CD14-positive monocyte (primary cell): ENCODE measurements at regions not wholly inside any gene's neighbourhood (a gene's known extent, or its start where the extent isn't known, plus 50 kb on each side); places are given as distances from the start of the nearest gene placed in this dataset.

Source experiments
- DNase-seq, 3 donors: peaks; one replicate each; pipeline ENCODE4 v3.0.0-alpha.2; 2011 to 2022
- H2AFZ ChIP-seq: 2 replicates; pipeline ENCODE4 v1.6.0; 2012; ENCODE audit warnings: mild to moderate bottlenecking, low read depth, low read length, inconsistent platforms; ENCODE audit not compliant: insufficient read depth, poor library complexity, severe bottlenecking
- H3K27ac ChIP-seq, 2 donors: 1 replicate in 1 of 2; 2 replicates in 1 of 2; pipeline ENCODE4 v1.5.1; 2012 to 2013; ENCODE audit warnings: low read length in 2 of 2, control low read depth in 1 of 2, inconsistent platforms in 1 of 2, low read depth in 1 of 2, mild to moderate bottlenecking in 1 of 2
- H3K27me3 ChIP-seq, 2 donors: one replicate each; pipeline versions ENCODE4 v1.6.0 to v1.6.1; 2011 to 2013; ENCODE audit warnings: low read length in 2 of 2; ENCODE audit not compliant: control insufficient read depth in 2 of 2, insufficient read depth in 2 of 2
- H3K36me3 ChIP-seq, 2 donors: replicated peaks in 1 of 2; 1 replicate in 1 of 2; 2 replicates in 1 of 2; pipeline versions ENCODE4 v1.5.1 to v1.6.1; 2012 to 2013; ENCODE audit warnings: low read length in 2 of 2, control low read depth in 1 of 2, inconsistent platforms in 1 of 2, mild to moderate bottlenecking in 1 of 2; ENCODE audit not compliant: insufficient read depth in 2 of 2, control insufficient read depth in 1 of 2
- H3K4me1 ChIP-seq, 2 donors: 1 replicate in 1 of 2; 2 replicates in 1 of 2; pipeline versions ENCODE4 v1.5.1 to v1.6.1; 2012 to 2013; ENCODE audit warnings: low read length in 2 of 2, control low read depth in 1 of 2, inconsistent platforms in 1 of 2, mild to moderate bottlenecking in 1 of 2, moderate library complexity in 1 of 2; ENCODE audit not compliant: insufficient read depth in 2 of 2, control insufficient read depth in 1 of 2
- H3K4me2 ChIP-seq: replicated peaks from 2 replicates; pipeline ENCODE3; 2012; ENCODE audit warnings: low read length, moderate library complexity, mild to moderate bottlenecking; ENCODE audit not compliant: poor library complexity, severe bottlenecking; ENCODE audit errors: extremely low read depth
- H3K4me3 ChIP-seq, 3 experiments: fragments of 200-600 bp in 1 of 3; sonication (generic) in 1 of 3; replicated peaks in 1 of 3; 1 replicate in 2 of 3; 2 replicates in 1 of 3; pipeline ENCODE4 v1.5.1; 2011 to 2013; ENCODE audit warnings: low read length in 3 of 3, mild to moderate bottlenecking in 3 of 3, control low read depth in 2 of 3, low read depth in 2 of 3, inconsistent platforms in 1 of 3, moderate library complexity in 1 of 3
- H3K79me2 ChIP-seq: 2 replicates; pipeline ENCODE4 v1.6.0; 2012; ENCODE audit warnings: mild to moderate bottlenecking, control low read depth, inconsistent platforms, low read length, moderate library complexity; ENCODE audit not compliant: insufficient read depth
- H3K9ac ChIP-seq: 2 replicates; pipeline ENCODE4 v1.6.0; 2017; ENCODE audit warnings: low read length, mild to moderate bottlenecking; ENCODE audit not compliant: insufficient read depth, poor library complexity, severe bottlenecking
- H3K9me3 ChIP-seq, 2 donors: replicated peaks in 1 of 2; 1 replicate in 1 of 2; 2 replicates in 1 of 2; pipeline versions ENCODE4 v1.5.1 to v1.6.1; 2012 to 2013; ENCODE audit warnings: low read length in 2 of 2, control low read depth in 1 of 2; ENCODE audit not compliant: control insufficient read depth in 1 of 2, insufficient read depth in 1 of 2
- H4K20me1 ChIP-seq: 2 replicates; pipeline ENCODE4 v1.6.0; 2012; ENCODE audit warnings: mild to moderate bottlenecking, low read length, control low read depth, moderate library complexity; ENCODE audit not compliant: insufficient read depth
- H3K27ac Mint-ChIP-seq, 7 donors: one replicate each; pipeline ENCODE4 v1.8.0; 2020; ENCODE audit warnings: mild to moderate bottlenecking in 7 of 7, mixed read lengths in 7 of 7, moderate library complexity in 6 of 7, inconsistent platforms in 2 of 7
- H3K27me3 Mint-ChIP-seq, 3 donors: one replicate each; pipeline ENCODE4 v1.8.0; 2021 to 2022; ENCODE audit warnings: low read depth in 3 of 3, mild to moderate bottlenecking in 3 of 3, mixed read lengths in 3 of 3, moderate library complexity in 3 of 3, inconsistent platforms in 1 of 3
- H3K36me3 Mint-ChIP-seq, 2 donors: one replicate each; pipeline ENCODE4 v1.8.0; 2020; ENCODE audit warnings: mixed read lengths in 2 of 2, inconsistent platforms in 1 of 2, mild to moderate bottlenecking in 1 of 2
- H3K4me1 Mint-ChIP-seq: one replicate; pipeline ENCODE4 v1.8.0; 2020; ENCODE audit warnings: mild to moderate bottlenecking, mixed read lengths
- H3K4me3 Mint-ChIP-seq, 2 donors: one replicate each; pipeline ENCODE4 v1.8.0; 2020; ENCODE audit warnings: mild to moderate bottlenecking in 2 of 2, mixed read lengths in 2 of 2, moderate library complexity in 1 of 2
- H3K9me3 Mint-ChIP-seq, 7 donors: one replicate each; pipeline ENCODE4 v1.8.0; 2020 to 2022; ENCODE audit warnings: mixed read lengths in 7 of 7, mild to moderate bottlenecking in 6 of 7, moderate library complexity in 6 of 7, inconsistent platforms in 2 of 7
- CTCF ChIP-seq: fragments of 200-600 bp; IDR thresholded peaks from one replicate; pipeline ENCODE4 v1.8.0; 2022; ENCODE audit warnings: antibody characterized with exemption, mild to moderate bottlenecking
- WGBS: methylation state at CpG from one replicate; pipeline ENCODE4 v1.1.5; 2013; ENCODE audit warnings: missing lambda C conversion rate; ENCODE audit not compliant: insufficient coverage; 5-methylcytosine and 5-hydroxymethylcytosine counted together
- intact Hi-C, 2 donors: fragments of 100-400 bp; cut with micrococcal nuclease; formaldehyde crosslinking; loops; one replicate each; pipeline versions ENCODE4 v1.15.0 to v1.15.1; 2023

- Histone ChIP-seq H4K20me1 (no peaks in the 10 kb centered on the region), H3K4me2 (no peak overlapping the region), H3K27me3 (no peaks in the 10 kb centered on the region), H3K4me3 (no peak overlapping the region), H3K9me3 (peaks cover 0 to 5% of the 10 kb centered on the region in 2 donors), H3K36me3 (no peaks in the 10 kb centered on the region), H3K4me1 (no peaks in the 10 kb centered on the region), H2AFZ (no peak overlapping the region), H3K27ac (no peak overlapping the region), H3K9ac (no peak overlapping the region), H3K79me2 (no peaks in the 10 kb centered on the region)
- H3K4me3 Mint-ChIP-seq: no peak overlapping the region
- no peaks in the 10 kb centered on the region for H3K36me3 Mint-ChIP-seq
- no peaks in the 10 kb centered on the region for H3K4me1 Mint-ChIP-seq
- intact Hi-C loops: no loop called here
- no peak for DNase-seq
- no peaks in the 10 kb centered on the region for H3K27me3 Mint-ChIP-seq
- TF ChIP-seq CTCF: no peak
- H3K9me3 Mint-ChIP-seq: peaks cover 0 to 11% (median 4%) of the 10 kb centered on the region in 7 donors
- H3K27ac Mint-ChIP-seq: no peak overlapping the region
Measured at GRCh38 chr10:108689891-108690290, 1233.4 kb downstream of the XPNPEP1 start.

- Mint-ChIP-seq H3K4me1 (no peaks in the 10 kb centered on the region), H3K4me3 (no peak overlapping the region), H3K36me3 (no peaks in the 10 kb centered on the region), H3K9me3 (peaks cover 0 to 6% (median 2%) of the 10 kb centered on the region in 7 donors), H3K27ac (no peak overlapping the region), H3K27me3 (no peaks in the 10 kb centered on the region)
- no peak for TF ChIP-seq CTCF
- no peak overlapping the region for H3K9ac ChIP-seq
- H3K9me3 ChIP-seq: no peaks in the 10 kb centered on the region
- no peak overlapping the region for H3K27ac ChIP-seq
- no peak for DNase-seq
- no peak overlapping the region for H3K4me2 ChIP-seq
- H3K27me3 ChIP-seq: no peaks in the 10 kb centered on the region
- no peaks in the 10 kb centered on the region for H3K4me1 ChIP-seq
- intact Hi-C loops: no loop called here
- H3K36me3 ChIP-seq: no peaks in the 10 kb centered on the region
- H4K20me1 ChIP-seq: no peaks in the 10 kb centered on the region
- H3K4me3 ChIP-seq: no peak overlapping the region
- no CpG with 5 or more reads among the region's 2 CpGs for WGBS
- no peak overlapping the region for H2AFZ ChIP-seq
- no peaks in the 10 kb centered on the region for H3K79me2 ChIP-seq
Measured at GRCh38 chr10:108688314-108688713, 1235.0 kb downstream of the XPNPEP1 start.
